BJ (cell line): ENCODE measurements at regions not wholly inside any gene's neighbourhood (a gene's known extent, or its start where the extent isn't known, plus 50 kb on each side); places are given as distances from the start of the nearest gene placed in this dataset.

Experiments used
- CTCF ChIA-PET: fragments of 350-600 bp; formaldehyde crosslinking; extraction: SDS; loops from one replicate; lab custom pipeline; 2021; ENCODE audit warnings: antibody characterized with exemption, inconsistent platforms; lab: Yijun Ruan, JAX
- POLR2A ChIA-PET: fragments of 300-600 bp; sonication (Branson Sonifier 250); formaldehyde crosslinking; extraction: SDS; loops from one replicate; lab custom pipeline; 2021; ENCODE audit warnings: antibody characterized with exemption; lab: Charles Lee
- DNase-seq: peaks from one replicate; pipeline ENCODE4 v3.0.0-alpha.2; 2011; ENCODE audit warnings: low read depth
- H3K27me3 ChIP-seq: 2 replicates; pipeline ENCODE4 v1.6.0; 2011; ENCODE audit warnings: low read length; ENCODE audit not compliant: control insufficient read depth, insufficient read depth
- H3K36me3 ChIP-seq: 2 replicates; pipeline ENCODE4 v1.5.1; 2011; ENCODE audit warnings: low read length; ENCODE audit not compliant: control insufficient read depth, insufficient read depth
- H3K4me3 ChIP-seq: 2 replicates; pipeline ENCODE4 v1.5.1; 2011; ENCODE audit warnings: low read depth, mild to moderate bottlenecking, control low read depth, low read length
- CTCF ChIP-seq: IDR thresholded peaks from 2 replicates; pipeline ENCODE4 v1.5.1; 2011; ENCODE audit warnings: low read depth, mild to moderate bottlenecking, control low read depth, inconsistent platforms, low read length, moderate library complexity; ENCODE audit not compliant: insufficient read depth

- Histone ChIP-seq H3K36me3 (no peaks in the 10 kb centered on the region), H3K4me3 (peak overlapping the region; percentile 12), H3K27me3 (no peaks in the 10 kb centered on the region)
- TF ChIP-seq CTCF = no peak
- peak; percentile 71 for DNase-seq
- ChIA-PET CTCF (interaction anchor here (1.1 to 2.4 kb wide), 2 partner anchors 79 to 509 kb away, joined by 3 to 15 read pairs; no protein-coding TSS in a partner anchor), POLR2A (interaction anchor here (0.5 kb wide), 1 partner anchor 1532 kb away, joined by 3 read pairs; no protein-coding TSS in a partner anchor)
Observed at GRCh38 chr1:244964112-244964971, 100.0 kb upstream of the HNRNPU start.

- CTCF ChIA-PET = interaction anchor here (2.4 kb wide), 1 partner anchor 80 kb away, joined by 15 read pairs; no protein-coding TSS in a partner anchor
- DNase-seq = no peak
- POLR2A ChIA-PET = no interaction called here
Observed at GRCh38 chr1:244963231-244963826, 99.0 kb upstream of the HNRNPU start.

GRCh38 chr1:244962130-244962529 lies 97.8 kb upstream of the HNRNPU start:
- Histone ChIP-seq H3K36me3 (no peaks in the 10 kb centered on the region), H3K4me3 (no peak overlapping the region), H3K27me3 (no peaks in the 10 kb centered on the region)
- ChIA-PET POLR2A (no interaction called here), CTCF (interaction anchor here (0.6 kb wide), 1 partner anchor 204 kb away, joined by 4 read pairs; no protein-coding TSS in a partner anchor)
- no peak for TF ChIP-seq CTCF
- no peak for DNase-seq

More at GRCh38 chr1:244963231-244963826, 99.0 kb upstream of the HNRNPU start:
- H3K27me3 ChIP-seq = no peaks in the 10 kb centered on the region
- no peaks in the 10 kb centered on the region for H3K36me3 ChIP-seq
- H3K4me3 ChIP-seq = no peak overlapping the region
- no peak for TF ChIP-seq CTCF

- POLR2A ChIA-PET = no interaction called here
Observed at GRCh38 chr1:244960904-244961303, 96.6 kb upstream of the HNRNPU start.

More at GRCh38 chr1:244960904-244961303, 96.6 kb upstream of the HNRNPU start:
- CTCF ChIA-PET = no interaction called here
- Histone ChIP-seq H3K4me3 (no peak overlapping the region), H3K27me3 (no peaks in the 10 kb centered on the region), H3K36me3 (no peaks in the 10 kb centered on the region)
- DNase-seq = no peak
- TF ChIP-seq CTCF = no peak
